ELR (cell line): ENCODE measurements at regions not wholly inside any gene's neighbourhood (a gene's known extent, or its start where the extent isn't known, plus 50 kb on each side); places are given as distances from the start of the nearest gene placed in this dataset.
A peak's percentile ranks its signal among the peaks of the same experiment; 100 is the strongest.

ENCODE experiments used
- DNase-seq: peaks from one replicate; pipeline ENCODE4 v3.0.0-alpha.2; 2015; ENCODE audit warnings: low read depth

DNA sequence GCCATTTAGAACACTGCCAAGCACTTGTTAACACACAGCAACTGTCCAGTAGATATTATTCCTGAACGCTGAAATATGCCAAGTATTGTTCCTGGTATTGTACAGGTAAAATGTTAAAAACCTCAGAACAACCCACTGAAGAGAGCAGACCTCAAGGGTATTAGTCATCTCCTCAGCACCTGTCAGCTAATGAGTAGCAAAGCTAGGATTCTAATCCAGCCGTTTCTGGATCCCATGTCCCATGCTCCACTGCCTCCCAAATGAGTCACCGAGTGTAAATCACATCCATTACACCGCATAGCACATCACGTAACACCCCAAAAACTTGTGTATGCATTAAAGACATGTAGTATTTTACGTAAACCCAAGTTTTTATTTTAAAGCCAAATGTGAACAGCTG, 705.4 kb upstream of the TENM4 start:
- peak; percentile 5 for DNase-seq

DNA sequence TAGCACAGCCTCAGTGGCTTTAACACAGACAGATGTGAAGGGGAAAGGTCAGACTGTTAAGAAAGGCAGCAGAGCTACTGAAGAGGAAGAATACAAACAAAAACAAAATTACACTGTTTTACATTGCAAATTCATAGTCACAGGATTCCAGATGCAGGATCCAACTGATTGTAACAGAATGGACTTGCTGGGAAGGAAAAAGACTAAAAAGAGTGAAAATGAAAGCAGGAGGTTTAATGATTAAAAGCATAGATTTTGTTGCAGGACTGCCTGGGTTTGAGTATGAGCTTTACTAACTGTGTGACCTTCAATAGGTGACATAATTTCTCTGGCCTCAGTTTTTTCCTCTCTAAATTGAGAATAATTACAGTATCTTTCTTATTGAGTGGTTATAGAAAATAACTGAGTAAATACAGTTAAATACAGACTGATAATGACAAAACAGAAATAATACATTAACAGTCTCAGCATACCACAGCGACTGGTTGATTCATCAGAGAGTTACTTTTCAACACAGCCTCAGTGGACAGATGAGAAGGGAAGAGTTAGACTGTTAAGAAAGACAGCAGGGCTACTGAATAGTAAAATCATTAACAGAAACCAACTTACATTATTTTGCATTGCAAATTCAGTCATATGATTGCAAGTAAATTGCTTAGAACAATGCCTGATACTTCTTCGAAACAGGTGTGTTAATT, 704.2 kb upstream of the TENM4 start:
- no peak for DNase-seq

DNA sequence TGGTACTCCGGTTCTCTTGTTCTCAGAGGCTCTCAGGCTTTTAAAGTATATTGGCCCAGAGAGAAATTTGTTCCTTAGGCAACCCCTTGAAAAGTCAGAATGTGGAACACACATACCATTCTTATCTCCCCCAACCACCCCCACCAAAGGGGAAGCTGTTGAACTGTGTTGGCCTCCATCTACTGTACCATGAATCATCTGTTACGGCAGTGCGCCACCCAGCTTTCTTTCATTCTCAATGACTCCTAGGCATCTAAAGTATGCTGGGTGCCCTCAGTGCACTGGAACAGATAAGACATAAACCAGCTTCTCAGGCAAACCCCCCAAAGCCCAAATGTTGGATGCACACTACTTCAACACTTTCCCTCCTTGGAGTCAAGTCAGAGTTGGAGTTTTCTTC, 696.2 kb upstream of the TENM4 start:
- DNase-seq, result peak; percentile 1

DNA sequence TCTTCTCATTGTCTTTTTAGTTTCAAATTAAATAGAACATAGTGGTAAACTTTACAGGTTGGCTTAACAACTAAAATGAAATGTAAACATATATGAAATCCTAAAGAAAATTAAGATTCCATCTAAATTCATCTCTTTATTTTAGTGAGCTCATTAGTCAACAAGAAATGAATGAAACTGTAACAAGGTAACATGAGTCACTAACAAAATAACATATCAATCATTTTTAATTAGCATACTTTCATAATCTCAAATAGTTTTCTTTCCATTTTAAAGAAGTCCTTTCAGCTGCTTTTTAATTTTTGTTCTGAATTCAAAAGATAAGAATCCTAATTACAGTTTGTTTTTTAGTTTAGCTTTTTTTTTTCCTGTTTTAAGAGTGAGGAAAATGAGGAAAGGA, 688.6 kb upstream of the TENM4 start:
- no peak for DNase-seq

DNA sequence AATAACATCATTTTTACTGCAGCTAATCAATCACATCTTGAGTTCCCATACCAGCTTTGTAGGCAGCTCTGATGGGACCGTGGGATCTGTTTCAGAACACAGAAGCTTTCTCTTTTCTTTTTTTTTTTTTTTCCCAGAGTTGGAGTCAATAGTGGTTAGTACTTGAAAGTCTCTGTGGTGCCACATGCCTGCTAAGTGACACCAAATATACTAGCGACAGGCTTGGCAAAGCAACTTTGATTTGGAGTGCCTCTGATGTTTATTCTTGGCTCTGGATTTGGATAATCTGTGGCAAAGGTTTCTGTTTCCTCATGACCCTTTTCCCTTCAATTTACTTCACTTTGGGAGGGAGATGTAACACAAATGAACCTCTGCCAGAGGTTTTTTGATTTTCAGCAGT, 681.4 kb upstream of the TENM4 start:
- DNase-seq, result no peak

DNA sequence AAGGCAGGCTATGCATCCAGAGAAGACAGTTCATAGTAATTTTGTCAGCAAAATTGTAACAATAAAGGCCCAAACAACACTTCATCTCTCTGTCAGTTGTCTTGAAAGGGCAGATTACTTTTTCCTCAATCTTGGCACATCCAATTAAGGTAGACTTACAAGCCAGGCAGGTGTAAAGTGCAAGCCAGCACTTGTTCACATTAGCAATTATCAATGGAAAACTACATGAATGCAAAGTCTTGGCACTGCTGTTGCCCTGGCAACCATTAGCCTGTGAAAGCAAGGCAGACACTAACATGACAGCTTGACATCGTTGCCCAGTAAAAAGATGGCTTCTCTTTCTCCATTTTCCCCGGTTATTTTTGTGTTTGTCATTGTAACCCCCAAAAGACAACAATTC, 677.2 kb upstream of the TENM4 start:
- no peak for DNase-seq

DNA sequence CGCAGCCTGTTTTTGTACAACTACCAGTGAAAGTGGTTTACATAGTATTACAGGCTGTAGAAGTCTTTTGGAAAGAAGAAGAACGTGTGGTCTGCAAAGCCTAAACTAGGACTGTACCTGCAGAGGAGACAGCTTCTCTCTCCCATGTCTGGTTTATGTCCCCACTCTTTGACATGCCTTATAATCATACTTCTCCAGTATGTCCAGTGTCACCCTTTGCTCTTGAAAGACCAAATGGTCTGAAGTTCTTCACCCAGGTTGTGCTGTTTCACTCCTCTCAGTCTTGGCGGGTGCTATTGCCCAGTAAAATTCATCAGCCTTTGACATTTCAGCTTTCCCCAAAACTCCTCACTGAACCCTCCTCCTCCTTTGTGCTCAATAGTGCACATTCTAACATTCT, 676.0 kb upstream of the TENM4 start:
- no peak for DNase-seq

DNA sequence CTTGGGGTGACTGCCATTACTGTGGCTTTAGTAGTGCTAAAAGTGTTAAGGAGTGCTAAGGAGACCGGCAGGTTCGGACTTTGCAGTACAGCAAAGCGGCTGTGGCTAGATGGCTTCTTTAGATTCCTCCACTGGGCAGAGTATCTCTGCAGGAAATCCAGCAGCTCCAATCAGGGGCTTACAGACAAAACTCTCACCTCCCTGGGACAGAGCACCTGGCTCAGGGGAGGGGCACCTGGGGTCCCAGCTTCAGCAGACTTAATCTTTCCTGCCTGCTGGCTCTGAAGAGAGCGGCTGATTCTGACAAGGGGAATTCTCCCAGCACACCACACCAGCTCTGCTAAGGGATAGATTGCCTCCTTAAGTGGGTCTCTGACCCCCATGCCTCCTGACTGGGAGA, 668.8 kb upstream of the TENM4 start:
- no peak for DNase-seq

DNA sequence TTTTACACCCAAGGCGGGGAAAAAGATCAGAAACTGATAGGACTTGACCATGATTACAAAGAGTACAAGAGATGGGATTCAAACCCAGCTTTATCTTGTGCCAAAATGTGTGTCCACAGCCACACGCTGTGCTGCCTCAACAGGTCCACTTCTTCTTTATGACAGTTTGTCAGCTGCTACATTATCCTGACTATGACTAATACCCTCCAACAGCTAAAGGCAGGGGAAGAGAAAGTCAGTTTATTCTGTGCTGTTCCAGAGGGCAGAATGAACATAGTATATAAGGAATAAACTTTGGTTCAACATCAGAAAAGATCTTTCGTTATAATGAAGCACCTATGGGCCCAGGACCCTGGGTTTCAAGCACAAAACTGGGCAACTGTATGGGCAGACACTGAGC, 668.2 kb upstream of the TENM4 start:
- DNase-seq, result peak; percentile 10

DNA sequence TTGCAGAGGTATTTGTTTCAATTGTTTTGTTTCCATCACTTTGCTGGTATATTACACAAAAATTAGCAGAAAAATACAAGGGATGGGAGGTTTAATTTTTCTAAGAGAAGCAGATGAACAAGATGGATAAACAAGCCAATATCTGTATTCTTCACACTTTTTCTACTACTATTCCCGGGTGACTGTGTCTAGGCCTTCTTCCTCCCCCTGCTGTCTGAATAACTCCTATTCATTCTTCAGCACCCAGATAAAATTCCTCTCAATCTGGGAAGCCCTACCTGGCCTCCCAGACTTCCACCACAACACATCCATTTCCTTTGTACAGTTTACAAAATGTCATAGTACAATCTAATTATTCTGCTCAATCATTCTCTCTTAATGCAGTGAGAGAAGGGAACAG, 666.6 kb upstream of the TENM4 start:
- peak; percentile 33 for DNase-seq

DNA sequence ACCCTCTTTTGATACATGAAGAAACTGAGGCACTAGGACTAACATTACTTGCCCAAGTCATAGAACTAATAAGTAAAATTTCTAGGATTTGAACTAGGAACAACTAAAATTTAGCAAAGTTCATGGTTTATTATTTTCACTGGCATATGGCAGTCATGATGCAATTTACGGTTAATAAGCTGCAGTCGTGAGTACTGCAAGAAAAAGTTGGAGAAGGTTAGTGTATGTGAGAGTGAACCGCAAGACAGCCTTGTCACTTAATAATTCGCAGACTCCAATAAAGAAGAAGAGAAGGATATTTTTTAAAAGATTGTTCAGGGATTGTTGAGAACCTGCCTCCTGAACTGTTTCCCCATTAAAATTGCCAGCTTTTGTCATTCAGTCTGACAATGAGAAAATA, 663.4 kb upstream of the TENM4 start:
- DNase-seq, result no peak

DNA sequence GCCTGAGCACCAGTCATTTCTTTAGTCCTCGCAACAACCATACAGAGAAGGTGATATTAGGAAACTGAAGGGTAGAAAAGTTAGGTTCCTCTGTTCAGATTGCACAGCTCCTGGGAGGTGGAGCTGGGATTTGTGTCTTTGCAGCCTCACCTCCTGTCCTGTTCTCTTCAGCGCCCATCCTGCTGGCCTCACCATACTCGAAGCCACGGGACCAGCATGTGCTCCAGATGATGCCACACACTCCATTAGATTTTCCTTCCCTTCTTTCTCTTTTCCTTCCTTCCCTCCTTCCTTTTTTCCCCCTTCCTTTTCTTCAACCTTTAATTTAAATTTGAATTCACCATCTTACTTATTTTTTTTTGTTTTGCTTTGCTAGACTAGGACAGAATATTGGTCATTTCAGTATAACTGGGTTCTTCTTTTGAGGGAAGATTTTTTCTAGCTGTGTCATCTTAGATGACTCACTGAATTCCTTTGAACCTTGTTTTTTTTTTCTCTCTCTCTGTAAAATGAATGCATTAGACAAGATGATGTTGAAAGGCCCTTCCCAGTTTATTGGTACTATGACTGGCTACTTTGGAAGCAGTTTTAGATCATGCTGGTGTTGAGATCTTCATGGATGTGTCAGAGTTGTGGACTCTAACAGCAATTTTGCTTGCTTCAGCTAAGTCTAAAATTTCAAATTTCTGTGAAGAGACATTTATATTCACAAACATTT, 662.5 kb upstream of the TENM4 start:
- DNase-seq, result peak; percentile 95

DNA sequence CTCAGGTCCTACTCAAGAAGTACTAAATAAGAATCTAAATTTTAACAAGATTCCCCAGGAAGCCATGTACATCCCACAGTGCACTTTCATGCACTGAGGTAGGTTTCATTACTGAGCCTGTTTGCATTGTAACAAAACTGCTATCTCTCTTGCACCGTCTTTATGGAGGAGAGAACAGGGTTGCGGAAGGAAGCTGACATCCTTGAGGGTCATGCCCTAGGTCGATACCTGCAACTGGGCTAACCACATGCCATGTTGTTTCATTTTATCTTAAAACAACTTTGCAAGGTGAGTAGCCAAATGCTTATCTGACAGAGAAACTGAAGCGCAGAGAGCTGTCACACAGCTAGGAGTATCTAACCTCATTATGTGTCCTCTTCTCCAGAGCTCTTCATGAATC, 656.3 kb upstream of the TENM4 start:
- no peak for DNase-seq

DNA sequence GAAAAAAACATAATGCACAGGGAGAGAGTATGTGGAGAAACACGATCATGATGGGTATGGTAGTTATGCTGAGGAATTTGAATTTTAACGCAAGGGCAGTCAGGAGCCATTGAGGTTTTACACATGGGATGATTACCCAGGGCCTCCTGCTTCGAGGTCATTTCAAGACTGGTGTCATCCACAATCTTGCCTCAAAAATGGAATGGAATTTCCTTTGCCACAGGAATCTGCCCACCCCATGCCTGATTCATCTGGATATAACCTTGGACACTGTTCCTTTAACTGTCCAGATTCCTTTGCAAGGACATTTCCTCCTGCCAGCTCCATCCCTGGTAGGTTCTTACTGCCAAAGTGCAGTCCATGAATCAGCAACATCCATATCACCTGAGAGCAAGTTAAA, 655.9 kb upstream of the TENM4 start:
- peak; percentile 83 for DNase-seq

DNA sequence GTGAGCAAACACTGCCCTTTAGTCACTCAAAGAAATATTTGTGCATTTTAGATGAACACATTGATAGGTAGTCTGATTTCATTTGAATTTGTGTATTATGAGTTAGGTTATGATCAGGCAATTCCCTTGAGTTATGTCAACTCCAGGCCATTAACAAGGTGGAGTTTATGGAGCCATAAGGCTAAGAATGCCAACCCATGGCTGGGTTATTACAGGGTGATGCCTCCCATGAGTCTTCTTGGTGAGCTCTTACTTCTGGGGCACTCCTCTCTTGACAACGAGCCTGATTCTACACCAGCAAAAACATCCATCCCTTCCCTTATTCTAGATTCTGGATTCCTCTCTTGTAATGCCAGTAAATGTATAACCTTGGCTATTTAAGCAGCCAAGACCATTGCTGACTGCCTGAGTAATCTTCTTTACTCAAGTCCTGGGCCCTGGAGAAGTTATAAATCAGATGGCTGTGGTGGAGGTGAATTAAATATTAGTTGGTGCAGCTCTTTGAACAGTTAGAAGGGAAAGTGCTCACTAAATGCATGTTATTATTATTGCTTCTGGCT, 645.7 kb upstream of the TENM4 start:
- no peak for DNase-seq

DNA sequence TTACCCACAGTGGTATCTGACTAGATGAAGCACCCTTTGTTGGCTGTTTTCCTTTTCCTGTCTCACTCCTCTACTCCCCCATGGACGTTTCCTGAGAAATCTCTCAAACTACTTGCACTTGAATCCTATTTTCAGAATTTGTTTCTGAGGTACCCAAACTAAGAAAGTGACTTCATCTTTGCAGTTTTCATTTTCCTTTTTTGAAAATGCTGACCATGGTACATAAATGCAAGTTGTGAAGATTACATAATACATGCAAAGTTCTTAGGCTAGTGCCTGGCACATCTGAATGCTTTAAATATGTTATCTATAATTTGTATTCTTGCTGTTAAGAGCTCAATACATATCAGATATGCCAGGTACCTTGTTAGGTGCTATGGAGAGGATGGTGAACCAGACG, 644.7 kb upstream of the TENM4 start:
- DNase-seq, result no peak

DNA sequence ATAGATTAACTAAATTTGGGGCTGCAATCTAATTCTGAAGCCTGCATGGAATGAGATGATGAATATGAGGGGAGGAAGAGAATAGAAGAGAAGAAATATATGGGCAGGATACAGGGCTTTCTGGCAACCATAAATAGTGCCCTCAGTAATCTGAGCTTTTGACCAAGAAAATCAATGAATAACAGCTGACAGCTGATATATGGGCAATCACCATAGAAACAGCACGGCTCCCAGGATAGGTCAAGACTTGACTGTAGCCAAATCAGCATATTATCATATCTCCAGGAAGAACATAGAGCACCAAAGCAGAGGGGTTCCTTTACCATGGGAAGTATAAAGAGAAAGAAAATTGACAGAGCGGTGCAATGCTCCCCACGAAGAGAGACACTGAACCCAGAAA, 643.8 kb upstream of the TENM4 start:
- DNase-seq, result no peak

DNA sequence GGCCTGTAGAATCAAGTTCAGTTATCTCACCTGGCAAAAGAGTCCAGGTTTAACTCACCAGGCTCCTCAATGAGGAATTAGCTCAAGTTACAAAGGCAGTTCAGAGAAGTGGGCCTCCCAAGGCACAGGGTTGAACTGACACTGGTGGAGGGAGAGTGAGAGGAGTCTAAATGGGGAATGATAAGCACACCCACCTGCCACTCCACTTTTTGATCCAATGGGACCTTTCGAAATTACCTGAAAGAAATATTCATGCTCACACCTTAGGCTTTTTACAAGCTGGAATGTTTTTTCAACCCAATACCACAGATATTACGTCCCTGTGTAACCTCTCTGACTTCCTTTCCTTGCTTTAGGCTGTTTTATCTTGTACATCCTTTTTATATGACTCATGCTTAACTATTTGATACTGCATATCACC, 642.7 kb upstream of the TENM4 start:
- peak; percentile 43 for DNase-seq

DNA sequence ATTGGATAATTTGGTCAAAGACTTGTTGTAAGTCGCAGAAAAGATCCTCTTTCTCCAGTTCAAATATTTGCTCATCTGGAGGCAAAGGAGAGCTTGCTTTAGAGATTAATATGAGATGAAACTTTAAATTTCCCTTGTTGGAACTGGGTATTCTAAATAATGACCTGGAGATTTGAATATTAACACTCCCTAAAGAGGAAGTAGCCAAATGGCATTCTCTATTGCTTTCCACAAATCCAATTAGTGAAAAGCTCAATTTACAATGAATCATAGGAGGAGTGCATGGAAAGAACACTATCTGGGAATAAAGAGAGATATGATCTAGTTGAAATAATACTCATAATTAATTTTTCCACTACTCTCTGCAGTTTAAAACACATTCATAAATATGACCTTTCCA, 641.6 kb upstream of the TENM4 start:
- no peak for DNase-seq

DNA sequence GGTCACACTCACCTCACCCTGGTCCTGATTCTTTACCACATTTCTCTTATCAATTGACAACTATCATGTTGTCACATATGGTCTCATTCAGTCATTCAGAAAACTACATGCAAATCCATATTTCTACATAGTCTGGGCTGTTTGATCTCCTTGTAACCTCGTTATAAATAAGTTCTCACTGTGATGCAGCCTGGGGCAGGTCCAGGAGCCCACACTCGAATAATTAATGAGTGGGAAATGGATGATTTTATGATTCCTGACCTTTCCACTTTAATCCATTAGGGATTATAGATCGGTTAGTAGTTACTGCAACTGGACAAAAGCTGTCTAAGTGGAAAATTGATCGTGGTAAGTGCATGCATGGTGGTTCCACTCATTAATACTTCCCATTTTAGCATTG, 636.3 kb upstream of the TENM4 start:
- no peak for DNase-seq

DNA sequence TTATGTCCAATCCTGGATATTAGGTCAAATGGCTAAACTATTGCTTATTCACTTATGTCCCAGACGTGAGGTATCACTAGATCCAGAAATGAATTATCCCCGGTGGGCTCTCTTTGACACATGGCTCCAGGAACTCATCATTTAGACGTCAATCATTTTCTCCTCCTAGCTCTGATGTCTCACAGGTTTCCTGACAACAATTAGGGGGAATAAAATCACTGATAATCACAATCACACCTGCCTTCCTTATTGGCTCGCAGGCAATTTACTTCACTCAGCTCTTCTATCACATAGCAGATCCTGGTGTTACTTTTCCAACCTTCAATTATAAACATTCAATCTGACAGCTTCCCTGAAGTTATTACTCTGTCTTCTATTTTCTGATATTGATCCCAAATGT, 634.0 kb upstream of the TENM4 start:
- no peak for DNase-seq

DNA sequence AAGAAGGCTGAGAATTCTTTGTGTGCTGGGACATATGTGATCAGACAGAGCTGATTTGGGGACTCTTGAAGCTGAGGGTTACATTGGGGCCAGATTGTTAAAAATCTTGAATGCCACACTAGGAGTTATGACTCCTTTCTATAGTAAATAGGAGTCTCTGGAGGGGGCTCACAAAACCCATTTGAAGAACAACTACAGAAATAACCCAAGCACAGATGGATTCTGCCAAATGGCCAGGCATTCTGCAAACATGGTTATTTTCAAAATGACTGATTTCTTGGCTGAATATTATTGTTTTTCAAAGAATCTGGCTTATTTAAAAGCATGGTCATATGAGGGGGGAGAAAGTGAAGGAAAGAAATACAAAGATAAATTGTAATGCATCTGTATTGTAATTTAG, 625.5 kb upstream of the TENM4 start:
- DNase-seq, result no peak

DNA sequence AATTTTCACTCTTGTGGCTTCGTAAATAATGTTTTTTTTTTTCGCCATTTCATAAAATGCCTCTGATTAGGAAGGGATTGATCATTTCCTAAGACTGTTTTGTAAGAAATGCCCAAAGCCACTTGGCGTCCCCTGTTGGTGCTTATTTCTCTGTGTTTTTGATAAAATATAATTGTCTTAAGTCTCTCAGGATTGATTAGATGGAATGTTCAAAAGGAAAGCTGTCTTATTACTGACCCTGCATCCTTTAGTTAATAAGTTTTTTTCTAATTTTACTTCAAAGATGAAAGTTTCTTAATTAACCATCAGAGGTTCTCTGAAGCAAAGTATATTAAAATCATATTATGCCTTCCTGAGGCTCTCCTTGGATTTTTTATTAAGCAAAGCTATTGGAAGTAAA, 624.3 kb upstream of the TENM4 start:
- no peak for DNase-seq

DNA sequence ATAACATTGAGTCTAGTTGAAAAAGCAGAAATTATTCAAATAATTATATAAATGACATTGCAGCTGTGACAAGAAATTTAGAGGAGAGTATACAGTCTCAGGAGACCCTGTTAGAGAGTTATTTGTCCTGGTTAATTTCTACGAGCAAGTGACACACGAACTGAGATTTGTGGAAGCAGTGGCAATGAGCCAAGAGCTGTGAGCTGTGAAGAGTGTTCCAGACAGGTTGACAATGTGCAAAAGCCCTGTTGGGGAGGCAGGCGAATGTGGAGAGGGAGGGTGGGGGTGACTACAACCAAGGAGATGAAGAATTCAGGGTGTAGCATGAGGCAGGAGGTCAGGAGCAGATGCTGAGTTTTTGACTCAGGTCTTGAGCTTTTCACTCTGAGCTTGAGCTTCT, 620.2 kb upstream of the TENM4 start:
- no peak for DNase-seq
